ENCODE measurements at regions not wholly inside any gene's neighbourhood (a gene's known extent, or its start where the extent isn't known, plus 50 kb on each side); places are given as distances from the start of the nearest gene placed in this dataset.

DNA sequence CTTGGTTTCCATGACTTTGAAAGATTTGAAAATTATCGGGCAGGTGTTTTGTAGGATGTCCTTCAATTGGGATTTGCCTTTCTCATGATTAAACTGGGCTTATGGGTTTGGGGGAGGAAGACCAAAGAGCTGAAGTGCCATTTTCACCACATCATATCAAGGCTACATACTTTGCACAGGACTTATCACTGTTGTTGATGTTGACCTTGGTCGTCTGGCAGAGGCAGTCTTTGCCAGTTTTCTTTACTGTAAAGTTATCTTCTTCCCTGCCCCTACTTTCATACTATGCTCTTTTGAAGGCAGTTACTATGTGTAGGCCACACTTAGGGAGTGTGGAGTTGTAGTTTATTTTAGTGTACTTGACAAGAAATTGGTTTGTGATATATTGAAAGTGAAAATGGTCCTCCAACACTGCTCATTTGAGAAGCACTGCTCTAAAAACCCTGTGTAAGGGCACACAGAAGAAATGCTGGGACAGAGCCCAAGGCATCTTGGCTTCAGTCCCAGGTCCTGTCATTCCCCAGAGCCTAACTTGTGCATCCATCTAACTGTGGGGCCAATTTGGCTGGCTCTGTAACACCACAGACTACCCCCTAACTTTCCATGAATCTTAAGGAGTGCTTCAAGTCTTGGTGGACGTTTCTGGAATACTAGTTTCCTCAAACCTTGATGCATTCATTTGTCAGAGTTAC, 384.9 kb downstream of the KCNRG start:
- 38 to 39% methylated on average over 3 of the region's 3 CpGs for WGBS, 2 donors
- H3K4me3 ChIP-seq (ENCODE audit: low read length in 2 of 2), result no peak overlapping the region
- DNase-seq (peak in 1 of 2 donors; percentile 51), ATAC-seq (ENCODE audit: low FRiP score) (no peak)
- H3K27me3 ChIP-seq (ENCODE audit: control insufficient read depth in 1 of 2, insufficient read depth in 2 of 2, low read length in 1 of 2), result peaks cover 0 to 1% of the 10 kb centered on the region in 2 donors
- H3K4me1 ChIP-seq (ENCODE audit: control insufficient read depth in 1 of 2, insufficient read depth in 2 of 2, low read length in 2 of 2), result peaks cover 0 to 2% of the 10 kb centered on the region in 2 donors
- no peak overlapping the region for H3K27ac ChIP-seq (ENCODE audit: low read depth in 1 of 2, low read length in 2 of 2)
- intact Hi-C loops (cut with DNase I), result no loop called here
- no peaks in the 10 kb centered on the region for H3K36me3 ChIP-seq (ENCODE audit: control insufficient read depth in 1 of 2, insufficient read depth in 2 of 2, low read length in 1 of 2)
- H3K9me3 ChIP-seq (ENCODE audit: control insufficient read depth, low read length), result no peaks in the 10 kb centered on the region

DNA sequence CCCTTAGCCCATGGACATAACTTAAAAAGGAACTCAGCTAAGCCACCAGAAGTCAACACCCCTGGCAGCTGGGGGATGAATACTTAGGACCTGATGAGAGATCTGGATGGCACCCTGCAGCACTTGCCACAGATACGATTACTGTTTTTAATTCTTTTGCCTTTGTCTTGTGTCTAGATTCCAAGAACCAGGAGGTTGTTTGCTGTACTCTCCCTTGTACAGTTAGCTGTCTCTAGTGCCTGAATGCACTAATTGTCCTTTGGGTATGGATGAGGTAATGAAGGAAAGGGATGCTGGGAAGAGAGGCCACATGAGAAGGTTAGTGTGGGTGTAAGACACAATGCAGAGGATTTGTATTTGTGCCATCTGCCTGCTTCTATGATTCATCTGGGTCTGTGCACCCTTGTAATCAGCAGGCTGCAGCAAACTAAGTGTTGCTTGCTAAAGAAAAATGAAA, 385.8 kb downstream of the KCNRG start:
- intact Hi-C loops (cut with DNase I), result no loop called here
- Histone ChIP-seq H3K27ac (ENCODE audit: low read depth in 1 of 2, low read length in 2 of 2) (no peak overlapping the region), H3K27me3 (ENCODE audit: control insufficient read depth in 1 of 2, insufficient read depth in 2 of 2, low read length in 1 of 2) (peaks cover 0 to 1% of the 10 kb centered on the region in 2 donors), H3K9me3 (ENCODE audit: control insufficient read depth, low read length) (no peaks in the 10 kb centered on the region), H3K4me1 (ENCODE audit: control insufficient read depth in 1 of 2, insufficient read depth in 2 of 2, low read length in 2 of 2) (peaks cover 0 to 2% of the 10 kb centered on the region in 2 donors), H3K36me3 (ENCODE audit: control insufficient read depth in 1 of 2, insufficient read depth in 2 of 2, low read length in 1 of 2) (no peaks in the 10 kb centered on the region), H3K4me3 (ENCODE audit: low read length in 2 of 2) (no peak overlapping the region)
- 59 to 71% methylated on average over 1 of the region's 1 CpG for WGBS, 2 donors
- ATAC-seq (ENCODE audit: low FRiP score) (no peak), DNase-seq (no peak)

DNA sequence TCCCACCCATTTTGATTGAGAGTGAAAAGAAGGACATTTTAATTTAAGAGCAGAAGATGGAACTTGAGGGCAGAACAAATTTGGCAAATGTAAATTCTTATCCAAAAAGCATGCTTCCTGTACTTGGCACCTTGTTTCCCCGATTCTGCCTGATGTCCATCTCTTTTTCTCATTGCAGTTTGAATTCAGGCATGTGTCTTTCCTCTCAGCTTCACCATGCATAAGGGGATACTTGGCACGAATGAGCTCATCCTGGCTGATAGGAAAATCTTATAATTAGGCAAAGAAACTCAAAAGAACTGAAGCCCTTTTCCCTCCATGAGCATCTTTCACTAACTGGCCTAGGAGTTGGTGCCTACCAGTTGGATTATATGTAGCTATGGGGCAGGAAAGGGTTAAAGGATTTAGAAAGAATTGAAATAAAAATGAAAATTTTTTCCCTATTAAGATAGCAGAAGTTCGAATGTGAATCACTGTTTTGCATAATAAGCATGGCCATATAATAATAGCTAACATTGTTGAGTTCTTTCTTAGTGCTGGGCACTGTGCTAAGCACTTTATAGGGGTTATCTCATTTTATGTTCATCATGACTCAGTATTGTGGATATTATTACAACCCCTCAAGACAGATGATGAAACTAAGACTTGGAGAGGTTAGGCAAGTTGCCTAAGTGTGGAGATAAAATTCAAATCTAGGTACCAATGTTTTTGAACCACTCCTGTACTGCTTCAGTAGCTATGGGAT, 386.6 kb downstream of the KCNRG start:
- H3K27ac ChIP-seq (ENCODE audit: low read depth in 1 of 2, low read length in 2 of 2), result no peak overlapping the region
- H3K36me3 ChIP-seq (ENCODE audit: control insufficient read depth in 1 of 2, insufficient read depth in 2 of 2, low read length in 1 of 2), result no peaks in the 10 kb centered on the region
- H3K27me3 ChIP-seq (ENCODE audit: control insufficient read depth in 1 of 2, insufficient read depth in 2 of 2, low read length in 1 of 2), result peaks cover 0 to 1% of the 10 kb centered on the region in 2 donors
- DNase-seq, result no peak
- no peak for ATAC-seq (ENCODE audit: low FRiP score)
- WGBS, 2 donors, result 73 to 80% methylated on average over 3 of the region's 3 CpGs
- intact Hi-C loops (cut with DNase I), result no loop called here
- peaks cover 0 to 2% of the 10 kb centered on the region in 2 donors for H3K4me1 ChIP-seq (ENCODE audit: control insufficient read depth in 1 of 2, insufficient read depth in 2 of 2, low read length in 2 of 2)
- no peaks in the 10 kb centered on the region for H3K9me3 ChIP-seq (ENCODE audit: control insufficient read depth, low read length)
- H3K4me3 ChIP-seq (ENCODE audit: low read length in 2 of 2), result no peak overlapping the region

DNA sequence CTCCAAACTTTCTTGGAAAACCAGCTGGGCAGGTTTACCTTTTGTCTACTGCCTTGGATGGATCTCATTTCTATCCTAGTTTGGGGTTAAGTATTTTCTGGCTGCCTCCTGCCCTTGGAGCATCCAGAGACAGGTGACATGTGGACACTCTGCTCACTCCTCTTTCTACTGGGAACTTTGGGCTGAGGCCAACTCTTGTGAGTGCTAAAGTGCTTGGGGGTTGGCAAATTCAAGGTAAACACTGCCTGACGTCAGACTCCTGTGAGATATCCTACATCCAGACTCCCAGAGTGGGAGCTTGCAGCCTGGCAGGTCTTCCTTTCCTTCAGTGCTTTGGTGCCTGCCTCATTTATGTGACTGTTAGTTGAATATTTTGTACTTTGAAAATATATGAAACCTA, 388.1 kb downstream of the KCNRG start:
- WGBS, 2 donors, result 13 to 16% methylated on average over 1 of the region's 1 CpG
- Histone ChIP-seq H3K4me3 (ENCODE audit: low read length in 2 of 2) (no peak overlapping the region), H3K36me3 (ENCODE audit: control insufficient read depth in 1 of 2, insufficient read depth in 2 of 2, low read length in 1 of 2) (no peaks in the 10 kb centered on the region), H3K9me3 (ENCODE audit: control insufficient read depth, low read length) (no peaks in the 10 kb centered on the region), H3K4me1 (ENCODE audit: control insufficient read depth in 1 of 2, insufficient read depth in 2 of 2, low read length in 2 of 2) (peaks cover 0 to 3% of the 10 kb centered on the region in 2 donors), H3K27me3 (ENCODE audit: control insufficient read depth in 1 of 2, insufficient read depth in 2 of 2, low read length in 1 of 2) (peaks cover 0 to 1% of the 10 kb centered on the region in 2 donors), H3K27ac (ENCODE audit: low read depth in 1 of 2, low read length in 2 of 2) (no peak overlapping the region)
- no peak for ATAC-seq (ENCODE audit: low FRiP score)
- intact Hi-C loops (cut with DNase I), result no loop called here
- DNase-seq, result no peak

DNA sequence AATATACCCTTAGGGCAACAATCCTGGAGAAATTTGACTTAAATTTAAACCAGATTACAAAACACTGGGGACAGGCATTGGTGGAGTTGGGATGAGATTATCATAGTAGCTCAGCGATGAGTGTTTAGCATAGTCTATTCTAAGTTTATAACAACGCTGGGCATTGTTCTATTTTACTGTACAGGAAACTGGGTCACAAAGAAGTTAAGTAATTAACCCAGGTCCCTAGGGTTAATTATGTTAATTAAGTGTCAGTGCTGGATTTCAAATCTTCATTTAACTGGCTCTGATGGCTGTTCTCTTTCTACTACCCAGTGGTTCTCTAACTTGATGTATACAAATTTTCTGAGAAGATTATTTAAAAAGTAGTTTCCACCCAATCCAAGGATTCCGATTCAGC, 388.9 kb downstream of the KCNRG start:
- H3K4me1 ChIP-seq (ENCODE audit: control insufficient read depth in 1 of 2, insufficient read depth in 2 of 2, low read length in 2 of 2), result peaks cover 0 to 3% of the 10 kb centered on the region in 2 donors
- no peaks in the 10 kb centered on the region for H3K9me3 ChIP-seq (ENCODE audit: control insufficient read depth, low read length)
- DNase-seq (no peak), ATAC-seq (ENCODE audit: low FRiP score) (no peak)
- no peak overlapping the region for H3K4me3 ChIP-seq (ENCODE audit: low read length in 2 of 2)
- no peaks in the 10 kb centered on the region for H3K36me3 ChIP-seq (ENCODE audit: control insufficient read depth in 1 of 2, insufficient read depth in 2 of 2, low read length in 1 of 2)
- WGBS, 2 donors, result 95 to 97% methylated on average over 3 of the region's 3 CpGs
- H3K27me3 ChIP-seq (ENCODE audit: control insufficient read depth in 1 of 2, insufficient read depth in 2 of 2, low read length in 1 of 2), result peaks cover 0 to 1% of the 10 kb centered on the region in 2 donors
- H3K27ac ChIP-seq (ENCODE audit: low read depth in 1 of 2, low read length in 2 of 2), result no peak overlapping the region
- intact Hi-C loops (cut with DNase I), result no loop called here

DNA sequence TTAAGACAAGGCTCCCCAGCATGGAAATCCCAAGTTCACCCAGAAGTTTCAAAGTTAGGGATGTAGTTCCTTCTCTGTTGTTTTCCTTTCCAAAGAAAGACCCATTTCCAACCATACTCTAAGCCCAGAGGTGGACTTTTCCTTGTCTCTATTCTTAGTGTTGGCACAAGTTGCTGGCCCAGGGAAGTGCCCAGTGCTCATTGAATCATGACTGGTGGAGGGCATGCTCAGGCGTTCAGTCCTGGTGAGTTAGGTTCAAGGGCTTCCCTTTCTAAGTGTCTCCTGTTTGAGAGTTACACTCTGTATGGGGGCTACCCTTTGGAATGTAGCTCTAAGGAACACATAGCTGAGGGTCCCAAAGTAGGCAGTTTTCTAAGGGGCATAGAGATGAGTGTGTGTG, 389.5 kb downstream of the KCNRG start:
- intact Hi-C loops (cut with DNase I), result no loop called here
- no peaks in the 10 kb centered on the region for H3K36me3 ChIP-seq (ENCODE audit: control insufficient read depth in 1 of 2, insufficient read depth in 2 of 2, low read length in 1 of 2)
- H3K9me3 ChIP-seq (ENCODE audit: control insufficient read depth, low read length), result no peaks in the 10 kb centered on the region
- 10 to 14% methylated on average over 1 of the region's 1 CpG for WGBS, 2 donors
- peaks cover 0 to 3% of the 10 kb centered on the region in 2 donors for H3K4me1 ChIP-seq (ENCODE audit: control insufficient read depth in 1 of 2, insufficient read depth in 2 of 2, low read length in 2 of 2)
- no peak for DNase-seq
- no peak for ATAC-seq (ENCODE audit: low FRiP score)
- no peak overlapping the region for H3K4me3 ChIP-seq (ENCODE audit: low read length in 2 of 2)
- no peak overlapping the region for H3K27ac ChIP-seq (ENCODE audit: low read depth in 1 of 2, low read length in 2 of 2)
- H3K27me3 ChIP-seq (ENCODE audit: control insufficient read depth in 1 of 2, insufficient read depth in 2 of 2, low read length in 1 of 2), result peaks cover 0 to 1% of the 10 kb centered on the region in 2 donors

DNA sequence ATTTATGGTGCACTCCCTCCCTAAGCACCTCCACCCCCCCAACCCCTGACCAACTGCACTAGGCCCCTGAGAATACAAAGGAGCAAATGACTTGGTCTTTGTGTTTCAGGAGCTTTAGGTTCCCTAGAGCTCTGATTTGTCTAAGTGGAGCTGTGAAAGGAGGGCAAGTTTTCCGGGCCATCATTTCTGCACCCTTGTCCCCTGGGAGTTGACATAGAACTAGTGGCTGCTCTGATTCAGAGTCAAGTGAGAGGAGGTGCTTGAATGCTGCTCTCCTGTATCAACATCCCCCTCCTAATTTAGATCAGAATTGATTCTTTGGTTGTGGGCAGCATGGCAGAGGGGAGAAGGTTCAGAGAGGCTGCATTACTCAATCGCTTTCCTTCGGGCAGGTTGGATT, 391.6 kb downstream of the KCNRG start:
- DNase-seq (no peak), ATAC-seq (ENCODE audit: low FRiP score) (no peak)
- Histone ChIP-seq H3K9me3 (ENCODE audit: control insufficient read depth, low read length) (no peaks in the 10 kb centered on the region), H3K4me3 (ENCODE audit: low read length in 2 of 2) (no peak overlapping the region), H3K27ac (ENCODE audit: low read depth in 1 of 2, low read length in 2 of 2) (no peak overlapping the region), H3K4me1 (ENCODE audit: control insufficient read depth in 1 of 2, insufficient read depth in 2 of 2, low read length in 2 of 2) (peaks cover 1 to 4% of the 10 kb centered on the region in 2 donors), H3K36me3 (ENCODE audit: control insufficient read depth in 1 of 2, insufficient read depth in 2 of 2, low read length in 1 of 2) (no peaks in the 10 kb centered on the region), H3K27me3 (ENCODE audit: control insufficient read depth in 1 of 2, insufficient read depth in 2 of 2, low read length in 1 of 2) (no peaks in the 10 kb centered on the region)
- intact Hi-C loops (cut with DNase I), result no loop called here
- 92% methylated on average over 3 of the region's 3 CpGs for WGBS, 2 donors

DNA sequence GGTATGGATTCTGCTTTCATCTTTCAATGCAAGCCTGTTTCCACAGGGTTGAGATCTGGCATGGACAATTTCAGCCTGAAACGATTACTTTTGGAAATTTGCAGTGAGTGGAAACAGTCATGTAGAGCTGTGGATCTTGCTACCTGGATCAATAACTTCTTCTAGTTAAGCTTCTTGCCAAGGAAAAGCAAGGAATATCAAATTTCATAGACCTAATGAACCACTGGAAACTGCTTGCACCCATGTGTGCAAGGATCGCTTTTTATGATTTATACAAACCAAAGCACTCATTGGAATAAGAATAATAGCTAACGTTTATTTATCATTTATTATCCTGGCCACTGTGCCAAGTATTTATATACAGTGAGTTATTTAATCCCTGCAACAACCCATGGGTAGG, 392.8 kb downstream of the KCNRG start:
- intact Hi-C loops (cut with DNase I), result no loop called here
- H3K27me3 ChIP-seq (ENCODE audit: control insufficient read depth in 1 of 2, insufficient read depth in 2 of 2, low read length in 1 of 2), result no peaks in the 10 kb centered on the region
- H3K4me1 ChIP-seq (ENCODE audit: control insufficient read depth in 1 of 2, insufficient read depth in 2 of 2, low read length in 2 of 2), result peaks cover 5 to 14% of the 10 kb centered on the region in 2 donors
- H3K4me3 ChIP-seq (ENCODE audit: low read length in 2 of 2), result no peak overlapping the region
- DNase-seq (no peak), ATAC-seq (ENCODE audit: low FRiP score) (no peak)
- 72 to 80% methylated on average over 3 of the region's 3 CpGs for WGBS, 2 donors
- no peak overlapping the region for H3K27ac ChIP-seq (ENCODE audit: low read depth in 1 of 2, low read length in 2 of 2)
- H3K36me3 ChIP-seq (ENCODE audit: control insufficient read depth in 1 of 2, insufficient read depth in 2 of 2, low read length in 1 of 2), result no peaks in the 10 kb centered on the region
- no peaks in the 10 kb centered on the region for H3K9me3 ChIP-seq (ENCODE audit: control insufficient read depth, low read length)

DNA sequence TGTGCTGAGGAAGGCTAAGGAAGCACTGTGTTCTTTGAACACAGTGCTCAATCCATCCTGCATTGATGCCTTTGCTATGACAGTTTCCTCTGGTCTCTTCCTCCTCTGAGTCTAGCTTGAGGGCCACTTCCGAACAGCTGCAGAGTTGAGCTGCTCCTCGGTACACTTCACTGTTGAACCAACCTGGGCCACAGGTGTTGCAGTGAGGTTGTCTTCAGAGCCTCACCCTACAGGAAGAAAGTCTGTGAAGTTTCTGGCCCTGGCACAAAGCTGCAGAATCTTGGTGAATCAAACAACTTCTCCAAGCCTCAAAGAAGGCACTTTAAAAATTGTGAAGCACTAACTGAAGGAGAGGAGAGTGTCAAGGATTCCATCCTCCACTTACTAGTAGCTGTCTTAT, 394.0 kb downstream of the KCNRG start:
- H3K27me3 ChIP-seq (ENCODE audit: control insufficient read depth in 1 of 2, insufficient read depth in 2 of 2, low read length in 1 of 2), result no peaks in the 10 kb centered on the region
- H3K4me1 ChIP-seq (ENCODE audit: control insufficient read depth in 1 of 2, insufficient read depth in 2 of 2, low read length in 2 of 2), result peaks cover 5 to 14% of the 10 kb centered on the region in 2 donors
- no peak for ATAC-seq (ENCODE audit: low FRiP score)
- no peaks in the 10 kb centered on the region for H3K9me3 ChIP-seq (ENCODE audit: control insufficient read depth, low read length)
- DNase-seq, result no peak
- H3K36me3 ChIP-seq (ENCODE audit: control insufficient read depth in 1 of 2, insufficient read depth in 2 of 2, low read length in 1 of 2), result no peaks in the 10 kb centered on the region
- 91 to 97% methylated on average over 2 of the region's 2 CpGs for WGBS, 2 donors
- no peak overlapping the region for H3K4me3 ChIP-seq (ENCODE audit: low read length in 2 of 2)
- intact Hi-C loops (cut with DNase I), result no loop called here
- no peak overlapping the region for H3K27ac ChIP-seq (ENCODE audit: low read depth in 1 of 2, low read length in 2 of 2)
